Breast epithelium (tissue), 3 donors: ENCODE measurements at regions not wholly inside any gene's neighbourhood (a gene's known extent, or its start where the extent isn't known, plus 50 kb on each side); places are given as distances from the start of the nearest gene placed in this dataset.

Experiments used
- CTCF ChIP-seq, 3 donors: fragments of 450-650 bp; IDR thresholded peaks; one replicate each; pipeline ENCODE4 v1.5.1; 2016 to 2017; ENCODE audit warnings: antibody characterized with exemption in 3 of 3, mild to moderate bottlenecking in 3 of 3, moderate library complexity in 3 of 3
- POLR2A ChIP-seq: fragments of 450-650 bp; IDR thresholded peaks from one replicate; pipeline ENCODE4 v1.6.1; 2016; ENCODE audit warnings: antibody characterized with exemption, mild to moderate bottlenecking, moderate library complexity
- POLR2AphosphoS5 ChIP-seq, 3 donors: sonication (generic); formaldehyde crosslinking; IDR thresholded peaks; one replicate each; pipeline ENCODE4 v1.6.1; 2017; ENCODE audit warnings: antibody characterized with exemption in 3 of 3

- TF ChIP-seq POLR2AphosphoS5 (IDR thresholded peaks at IDR 0.05) (no peak), CTCF (IDR thresholded peaks at IDR 0.05) (no peak), POLR2A (no peak)
These were observed 134.3 kb upstream of the MDFIC start for GRCh38 chr7:114787556-114787955.
